K562 (cell line): ENCODE measurements at regions not wholly inside any gene's neighbourhood (a gene's known extent, or its start where the extent isn't known, plus 50 kb on each side); places are given as distances from the start of the nearest gene placed in this dataset.

Experiments
- FOXP1 ChIP-seq: sonication (generic); formaldehyde crosslinking; IDR thresholded peaks from 2 replicates; pipeline ENCODE4 v1.8.0; 2022; ENCODE audit warnings: mild to moderate bottlenecking, missing genetic modification reagents
- PHB ChIP-seq: fragments of 250-450 bp; sonication (Bioruptor Pico); IDR thresholded peaks from 2 replicates; pipeline ENCODE4 v1.5.0; 2021
- SRSF9 ChIP-seq: fragments of 200-400 bp; formaldehyde crosslinking; IDR thresholded peaks from 2 replicates; pipeline ENCODE4 v1.6.1; 2017; ENCODE audit warnings: low read depth, low read length, borderline replicate concordance
- TAF1 ChIP-seq: IDR thresholded peaks from 2 replicates; pipeline ENCODE4 v1.6.1; 2011; ENCODE audit warnings: mild to moderate bottlenecking, low read length, moderate library complexity; ENCODE audit not compliant: insufficient read depth, control insufficient read depth, severe bottlenecking; ENCODE audit errors: extremely low read depth

DNA sequence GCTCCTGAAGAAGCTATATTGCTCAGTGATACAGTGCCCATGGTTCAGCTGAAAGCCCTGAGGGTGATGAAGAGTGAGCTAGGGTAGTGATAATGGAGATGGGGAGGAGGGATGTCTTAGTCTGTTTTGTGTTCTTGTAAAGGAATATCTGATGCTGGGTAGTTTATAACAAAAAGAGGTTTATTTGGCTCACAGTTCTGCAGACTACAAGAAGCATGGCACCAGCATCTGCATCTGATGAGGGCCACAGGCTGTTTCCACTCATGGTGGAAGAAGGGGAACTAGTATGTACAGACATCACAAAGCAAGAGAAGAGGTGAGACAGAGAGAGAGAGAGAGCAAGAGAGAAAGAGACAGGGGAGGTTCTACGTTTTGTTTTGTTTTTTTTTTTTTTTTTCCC is 417.3 kb upstream of the TRIB2 start:
- TF ChIP-seq FOXP1 (CRISPR knock-in tag) (no peak), SRSF9 (no peak), PHB (CRISPR knock-in tag) (no peak), TAF1 (no peak)
